Heart left ventricle (tissue), 13 donors: ENCODE measurements at regions not wholly inside any gene's neighbourhood (a gene's known extent, or its start where the extent isn't known, plus 50 kb on each side); places are given as distances from the start of the nearest gene placed in this dataset.

Experiments
- CTCF ChIP-seq, 12 donors: fragments of 200-600 bp; sonication (generic) in 4 of 12; IDR thresholded peaks; one replicate each; pipeline versions ENCODE4 v1.5.0 to v1.8.0; 2018 to 2022; ENCODE audit warnings: antibody characterized with exemption in 12 of 12, mild to moderate bottlenecking in 5 of 12
- POLR2A ChIP-seq, 2 donors: fragments of 450-650 bp; IDR thresholded peaks; one replicate each; pipeline ENCODE4 v1.6.1; 2017; ENCODE audit warnings: antibody characterized with exemption in 2 of 2, mild to moderate bottlenecking in 2 of 2, moderate library complexity in 2 of 2
- donor health status: ischemic (EF 13 %, LVEDD 7.1; RV severe dilation, severe dysfunction).
- donor health status: DM: no; HTN: yes; CAD: no.
- donor health status: DM: no; HTN: no; CAD: no.
- donor health status: ischemic (EF 25% LVEDD 6.9; RV normal size, moderate dysfunction).
- donor health status: ischemic (EF 25% LVEDD 5.7; RV mildly dilated, moderate dysfunction).
- donor health status: ischemic (EF 35%, LVEDD 5.7; RV mildly dilated, moderate dysfunction).
- donor health status: nonischemic (EF 11% LVEDD 7.7; RV severe dilation, severe dysfunction).
- donor health status: DM: yes; HTN: yes; CAD: no.
- donor health status: PGD.
- donor health status: ischemic (EF 29% LVEDD 5.4; RV normal size, mild dysfunction).
- donor health status: nonischemic (EF 23%, LVEDD 6.1; RV moderate dilation, normal function).

DNA sequence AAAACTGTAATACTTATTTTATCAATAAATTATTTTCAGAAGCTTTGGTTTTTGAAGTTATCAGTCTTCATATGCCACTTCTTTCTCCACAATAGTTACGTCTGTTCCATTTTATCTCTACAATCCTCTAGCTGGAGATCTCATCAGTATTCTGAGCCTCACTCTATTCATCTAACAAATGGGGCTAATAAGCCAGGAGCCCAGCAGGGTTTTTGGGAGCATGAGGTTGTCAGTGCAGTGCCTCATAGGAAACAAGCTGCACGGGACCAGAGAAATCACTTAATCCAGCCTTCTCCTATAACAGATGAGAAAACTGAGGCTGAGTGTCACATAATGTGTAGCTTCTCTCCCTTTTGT is 501.9 kb upstream of the RGS6 start:
- no peak for TF ChIP-seq CTCF (IDR thresholded peaks at IDR 0.05)
- TF ChIP-seq POLR2A (IDR thresholded peaks at IDR 0.05), result no peak
